Activated T-cell treated with anti-CD3 and anti-CD28 coated beads for 4 hours (primary cell): ENCODE measurements at regions not wholly inside any gene's neighbourhood (a gene's known extent, or its start where the extent isn't known, plus 50 kb on each side); places are given as distances from the start of the nearest gene placed in this dataset.

Experiments
- DNase-seq: peaks from one replicate; pipeline ENCODE4 v3.0.0-alpha.2; 2020

DNA sequence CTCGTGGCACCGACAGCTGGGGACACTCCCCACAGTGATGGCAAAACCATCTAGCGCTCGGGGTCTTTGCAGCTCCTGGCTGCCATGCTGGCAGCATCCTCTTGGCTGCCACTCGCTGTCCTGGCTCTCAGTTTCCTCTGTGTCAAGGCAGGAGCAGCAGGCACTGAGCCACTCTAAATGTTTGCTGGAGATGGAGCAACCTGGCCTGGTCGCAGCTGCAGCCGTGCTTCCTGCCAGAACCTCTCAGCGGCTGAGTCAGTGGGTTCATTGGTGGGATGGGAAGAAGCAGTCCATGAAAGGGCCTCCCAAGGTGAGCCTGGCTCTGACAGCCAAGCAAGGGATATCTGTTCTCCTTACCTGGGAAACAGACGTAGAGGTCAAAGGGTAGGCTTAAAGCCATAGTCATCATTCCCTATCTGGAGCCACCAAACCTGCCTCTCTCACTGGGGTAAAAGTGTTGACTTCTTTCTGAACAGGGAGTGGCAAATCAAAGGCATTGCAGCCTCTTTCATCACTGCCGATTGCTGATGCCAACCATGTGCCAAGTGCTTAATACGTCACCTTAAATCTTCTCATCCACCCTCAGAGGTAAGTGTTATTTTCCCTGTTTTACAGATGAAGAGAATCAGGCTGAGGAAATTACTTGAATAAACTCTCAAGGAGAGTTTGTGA lies 304.8 kb upstream of the ZNF462 start:
- DNase-seq = no peak

DNA sequence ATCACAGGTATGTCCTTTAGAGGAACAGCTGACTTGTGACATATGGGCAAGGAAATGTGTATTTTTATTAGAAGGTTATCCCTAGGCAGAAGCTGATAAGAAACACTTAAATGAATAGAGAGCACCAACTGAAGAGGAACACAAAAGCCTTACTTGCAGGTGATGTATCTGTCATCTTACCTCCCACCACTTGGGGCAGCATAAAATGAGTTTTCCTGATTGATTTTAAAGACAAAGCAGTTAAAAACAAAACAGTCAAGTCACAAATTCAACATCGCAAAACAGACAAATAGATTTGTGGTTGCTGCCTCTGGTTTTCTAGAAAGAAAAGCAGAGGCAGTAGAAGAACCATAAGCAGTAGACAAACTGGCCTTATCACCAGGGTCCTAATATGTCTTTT lies 302.4 kb upstream of the ZNF462 start:
- no peak for DNase-seq

DNA sequence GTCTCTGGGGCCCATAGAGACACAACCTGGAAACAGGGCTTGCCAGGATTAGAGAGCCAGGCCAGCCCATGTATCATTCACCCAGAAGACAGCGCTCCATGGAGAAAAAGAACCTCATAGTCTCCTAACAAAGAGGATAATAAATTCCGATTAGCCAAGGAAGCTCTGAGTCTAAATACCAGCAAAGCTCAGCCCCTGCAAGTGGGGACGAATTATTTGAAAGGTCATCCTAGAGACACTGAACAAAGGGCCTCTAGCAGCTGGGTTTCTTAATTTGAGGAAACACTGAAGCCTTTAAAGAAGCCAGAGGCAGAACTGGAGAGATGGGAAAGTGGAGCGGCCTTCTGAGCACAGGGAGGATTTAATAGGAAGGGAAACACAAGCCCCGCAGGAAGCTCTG lies 287.1 kb upstream of the ZNF462 start:
- no peak for DNase-seq

DNA sequence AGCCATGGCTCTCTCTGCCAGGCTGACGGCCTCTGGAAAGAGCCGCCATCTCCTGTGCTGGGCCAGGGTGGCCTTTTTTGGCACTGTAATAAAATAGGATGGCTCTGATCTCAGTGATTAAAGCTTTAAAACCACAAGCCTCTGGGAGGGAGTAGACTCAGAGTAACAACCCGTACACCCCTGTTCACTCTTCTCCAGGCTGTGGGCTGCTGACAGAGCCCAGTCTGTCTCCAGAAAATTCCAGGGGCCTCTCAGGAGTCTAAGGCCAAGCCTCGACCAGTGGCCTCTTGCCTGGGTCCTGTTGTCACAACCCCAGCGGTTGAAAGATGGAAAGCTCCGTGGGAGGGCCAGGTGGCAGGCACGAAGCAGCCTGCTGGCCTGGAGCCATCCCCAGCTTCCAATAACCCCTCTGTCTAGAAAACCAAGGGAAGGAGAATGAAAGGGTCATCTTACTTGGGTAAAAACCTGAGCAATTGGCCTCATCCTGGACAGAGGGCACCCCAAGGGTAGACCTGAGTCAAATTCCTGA lies 286.7 kb upstream of the ZNF462 start:
- no peak for DNase-seq

DNA sequence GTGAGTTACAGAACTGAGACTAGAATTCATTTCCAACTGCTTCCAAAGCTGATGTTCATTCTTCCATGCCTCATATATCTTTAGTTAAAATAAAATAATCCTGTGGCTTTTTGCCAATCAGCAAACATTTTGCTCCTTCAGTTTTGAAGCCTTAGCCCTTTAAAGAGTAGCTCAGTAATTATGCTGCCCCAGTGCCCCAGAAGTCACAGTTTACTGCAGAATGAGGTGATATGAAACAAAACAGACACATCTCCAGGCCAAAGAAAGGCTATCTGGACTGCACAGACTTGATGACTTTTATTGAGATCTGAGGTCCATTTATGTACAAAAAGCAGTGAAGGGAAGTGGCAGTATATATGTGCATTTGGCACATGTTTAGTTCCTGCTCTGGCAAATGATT lies 285.8 kb upstream of the ZNF462 start:
- DNase-seq = no peak

- DNase-seq = no peak
These were observed 282.4 kb upstream of the ZNF462 start for GRCh38 chr9:106580546-106580945.

DNA sequence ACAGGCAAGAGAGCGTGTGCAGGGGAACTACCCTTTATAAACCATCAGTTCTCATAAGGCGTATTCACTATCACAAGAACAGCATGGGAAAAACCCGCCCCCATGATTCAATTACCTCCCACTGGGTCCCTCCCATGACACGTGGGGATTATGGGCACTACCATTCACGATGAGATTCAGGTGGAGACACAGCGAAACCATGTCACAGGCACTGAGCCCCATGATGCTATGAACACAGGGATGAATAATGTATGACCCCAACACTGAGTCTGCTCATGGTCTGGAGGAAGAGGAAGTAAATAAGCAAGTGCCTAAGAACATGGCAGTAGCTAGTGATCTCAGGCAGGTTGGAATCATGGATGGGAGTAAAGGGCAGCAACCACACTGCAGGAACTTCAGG lies 281.0 kb upstream of the ZNF462 start:
- DNase-seq = no peak

GRCh38 chr9:106583751-106584150 lies 279.2 kb upstream of the ZNF462 start:
- no peak for DNase-seq

GRCh38 chr9:106587042-106587441 lies 275.9 kb upstream of the ZNF462 start:
- no peak for DNase-seq

- DNase-seq = no peak
These were observed 274.3 kb upstream of the ZNF462 start for GRCh38 chr9:106588626-106589025.

DNA sequence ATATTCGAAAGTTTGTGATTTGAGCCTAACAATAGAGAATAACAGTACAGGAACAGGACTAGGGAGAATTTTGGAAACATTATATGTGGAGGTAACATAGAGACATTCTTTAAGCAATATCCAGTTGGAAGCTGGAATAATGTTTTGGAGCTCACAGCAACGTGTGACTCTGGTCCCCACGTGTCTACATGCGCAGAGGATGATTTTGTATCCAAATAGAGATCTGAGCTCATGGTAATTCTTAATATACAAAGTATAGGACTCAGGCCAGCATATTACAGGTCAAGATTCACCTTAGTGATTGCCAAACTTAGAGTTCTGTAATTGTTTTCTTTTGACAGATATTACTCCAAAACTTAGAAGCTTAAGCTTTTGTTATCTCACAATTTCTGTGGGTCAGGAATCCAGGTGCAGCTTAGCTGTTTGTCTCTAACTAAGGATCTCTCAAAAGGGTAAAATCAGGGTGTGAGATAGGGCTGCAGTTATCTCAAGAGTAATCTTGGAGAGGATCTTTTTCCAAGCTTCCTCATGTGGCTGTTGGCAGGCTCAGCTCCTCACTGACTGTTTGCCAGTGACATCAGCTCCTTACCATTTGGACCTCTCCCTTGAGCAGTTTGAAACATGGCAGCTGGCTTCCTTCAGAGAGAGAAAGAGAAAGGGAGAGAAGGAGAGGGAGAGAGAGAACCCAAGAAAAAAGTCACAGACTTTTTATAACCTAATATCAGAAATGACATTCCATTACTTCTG lies 272.0 kb upstream of the ZNF462 start:
- DNase-seq = no peak

GRCh38 chr9:106593201-106593600 lies 269.8 kb upstream of the ZNF462 start:
- DNase-seq = no peak

- no peak for DNase-seq
These were observed 266.0 kb upstream of the ZNF462 start for GRCh38 chr9:106596984-106597383.

- no peak for DNase-seq
These were observed 261.9 kb upstream of the ZNF462 start for GRCh38 chr9:106600955-106601560.

GRCh38 chr9:106602344-106602743 lies 260.6 kb upstream of the ZNF462 start:
- DNase-seq = no peak

GRCh38 chr9:106613250-106613737 lies 249.7 kb upstream of the ZNF462 start:
- DNase-seq = no peak

GRCh38 chr9:106615118-106615889 lies 247.7 kb upstream of the ZNF462 start:
- DNase-seq = no peak

- no peak for DNase-seq
These were observed 246.9 kb upstream of the ZNF462 start for GRCh38 chr9:106616026-106616425.

DNA sequence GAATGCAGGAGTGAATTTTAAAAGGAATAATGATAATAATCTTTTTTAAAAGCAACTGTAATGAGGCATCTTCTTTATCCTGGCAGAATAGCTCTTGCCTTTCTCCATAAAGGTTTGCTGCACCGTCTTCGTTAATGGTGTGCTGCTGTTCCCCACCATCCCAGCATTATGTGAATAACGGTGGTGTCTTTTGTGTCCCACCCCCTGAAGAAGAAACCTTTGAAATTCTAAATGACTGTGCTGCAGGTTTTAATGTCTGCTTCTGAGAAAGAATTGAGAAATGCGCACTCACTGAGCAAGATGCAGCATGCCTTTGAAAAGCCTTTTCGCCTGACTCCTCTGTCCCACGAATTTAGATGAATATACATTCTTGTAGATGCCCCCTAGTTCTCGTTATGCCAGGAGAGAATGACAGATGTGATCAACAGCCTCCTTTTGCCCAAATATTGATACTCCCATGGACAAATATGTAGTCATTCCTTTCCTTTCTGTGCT lies 246.1 kb upstream of the ZNF462 start:
- DNase-seq = no peak

- DNase-seq = no peak
These were observed 243.8 kb upstream of the ZNF462 start for GRCh38 chr9:106619211-106619610.

- no peak for DNase-seq
These were observed 242.9 kb upstream of the ZNF462 start for GRCh38 chr9:106620081-106620480.

- no peak for DNase-seq
These were observed 242.1 kb upstream of the ZNF462 start for GRCh38 chr9:106620866-106621265.
